GM12891 (cell line): ENCODE measurements at regions not wholly inside any gene's neighbourhood (a gene's known extent, or its start where the extent isn't known, plus 50 kb on each side); places are given as distances from the start of the nearest gene placed in this dataset.

Experiments used
- POLR2A ChIP-seq: IDR thresholded peaks from 2 replicates; pipeline ENCODE4 v1.6.1; 2011; ENCODE audit warnings: low read depth, low read length, control low read depth
- TAF1 ChIP-seq: IDR thresholded peaks from 2 replicates; pipeline ENCODE4 v1.6.1; 2011; ENCODE audit warnings: low read depth, low read length, control low read depth

GRCh38 chr15:89387140-89387903, 52.7 kb upstream of the POLG start:
- TF ChIP-seq POLR2A (no peak), TAF1 (no peak)
